H9 (cell line): ENCODE measurements at regions not wholly inside any gene's neighbourhood (a gene's known extent, or its start where the extent isn't known, plus 50 kb on each side); places are given as distances from the start of the nearest gene placed in this dataset.

Experiments
- DNase-seq: peaks from one replicate; pipeline ENCODE4 v3.0.0-alpha.2; 2017
- H2AFZ ChIP-seq: one replicate; pipeline ENCODE4 v1.6.1; 2013; ENCODE audit warnings: mild to moderate bottlenecking, low read length, control low read depth, moderate library complexity
- H2AK5ac ChIP-seq: 2 replicates; pipeline ENCODE4 v1.6.1; 2013; ENCODE audit warnings: low read length, control low read depth, mixed read lengths; ENCODE audit not compliant: insufficient read length
- H2BK120ac ChIP-seq: one replicate; pipeline ENCODE4 v1.6.1; 2013; ENCODE audit warnings: low read depth, mild to moderate bottlenecking, low read length, control low read depth, inconsistent platforms; ENCODE audit not compliant: poor library complexity, severe bottlenecking
- H2BK12ac ChIP-seq: 2 replicates; pipeline ENCODE4 v1.6.1; 2013; ENCODE audit warnings: low read length, control low read depth, mixed read lengths, low read depth; ENCODE audit not compliant: insufficient read length
- H2BK15ac ChIP-seq: 2 replicates; pipeline ENCODE4 v1.6.1; 2013; ENCODE audit warnings: low read depth, low read length, control low read depth
- H2BK20ac ChIP-seq: one replicate; pipeline ENCODE4 v1.6.1; 2013; ENCODE audit warnings: low read depth, mild to moderate bottlenecking, low read length, control low read depth, inconsistent platforms; ENCODE audit not compliant: poor library complexity, severe bottlenecking
- H2BK5ac ChIP-seq: 2 replicates; pipeline ENCODE4 v1.6.1; 2013; ENCODE audit warnings: low read length, control low read depth, mixed read lengths; ENCODE audit not compliant: insufficient read length
- H3K14ac ChIP-seq: 2 replicates; pipeline ENCODE4 v1.6.1; 2013; ENCODE audit warnings: low read length, control low read depth; ENCODE audit not compliant: insufficient read depth
- H3K18ac ChIP-seq: 2 replicates; pipeline ENCODE4 v1.6.1; 2013; ENCODE audit warnings: low read depth, mild to moderate bottlenecking, mixed read lengths, low read length, control low read depth; ENCODE audit not compliant: insufficient read length
- H3K23ac ChIP-seq: 2 replicates; pipeline ENCODE4 v1.6.1; 2013; ENCODE audit warnings: low read length, control low read depth, mixed read lengths, low read depth; ENCODE audit not compliant: insufficient read length
- H3K23me2 ChIP-seq: 2 replicates; pipeline ENCODE4 v1.6.1; 2013; ENCODE audit warnings: low read depth, mild to moderate bottlenecking, mixed read lengths, low read length, control low read depth; ENCODE audit not compliant: insufficient read length, poor library complexity, severe bottlenecking
- H3K27ac ChIP-seq: 2 replicates; pipeline ENCODE4 v1.5.1; 2013; ENCODE audit warnings: low read length, control low read depth, mixed read lengths, low read depth; ENCODE audit not compliant: insufficient read length
- H3K27me3 ChIP-seq: 2 replicates; pipeline ENCODE4 v1.6.1; 2013; ENCODE audit warnings: low read length, control low read depth, inconsistent platforms; ENCODE audit not compliant: insufficient read depth
- H3K4ac ChIP-seq: 2 replicates; pipeline ENCODE4 v1.6.1; 2013; ENCODE audit warnings: low read depth, mild to moderate bottlenecking, control low read depth, inconsistent platforms, low read length, moderate library complexity
- H3K4me1 ChIP-seq: 2 replicates; pipeline ENCODE4 v1.6.1; 2013; ENCODE audit warnings: low read length, control low read depth, inconsistent platforms; ENCODE audit not compliant: insufficient read depth
- H3K4me2 ChIP-seq: 2 replicates; pipeline ENCODE4 v1.6.1; 2013; ENCODE audit warnings: low read length, control low read depth, mixed read lengths; ENCODE audit not compliant: insufficient read length, insufficient read depth
- H3K56ac ChIP-seq: 2 replicates; pipeline ENCODE4 v1.6.1; 2013; ENCODE audit warnings: low read depth, mild to moderate bottlenecking, mixed read lengths, low read length, control low read depth; ENCODE audit not compliant: insufficient read length
- H3K79me1 ChIP-seq: 2 replicates; pipeline ENCODE4 v1.6.1; 2013; ENCODE audit warnings: low read depth, mild to moderate bottlenecking, moderate library complexity, low read length, control low read depth, inconsistent platforms; ENCODE audit not compliant: insufficient read depth, poor library complexity, severe bottlenecking
- H3K79me2 ChIP-seq: 2 replicates; pipeline ENCODE4 v1.6.1; 2013; ENCODE audit warnings: low read length, control low read depth, inconsistent platforms; ENCODE audit not compliant: insufficient read depth
- H3K9ac ChIP-seq: 2 replicates; pipeline ENCODE4 v1.6.1; 2013; ENCODE audit warnings: low read length, control low read depth, mixed read lengths; ENCODE audit not compliant: insufficient read length; ENCODE audit errors: extremely low read depth
- H3K9me3 ChIP-seq: one replicate; pipeline ENCODE4 v1.6.1; 2013; ENCODE audit warnings: low read depth, low read length, inconsistent platforms; ENCODE audit not compliant: control insufficient read depth
- H3T11ph ChIP-seq: one replicate; pipeline ENCODE4 v1.6.1; 2013; ENCODE audit warnings: mild to moderate bottlenecking, low read length, control low read depth, inconsistent platforms
- H4K20me1 ChIP-seq: one replicate; pipeline ENCODE4 v1.6.1; 2013; ENCODE audit not compliant: control insufficient read depth, insufficient read length, insufficient read depth
- H4K5ac ChIP-seq: 2 replicates; pipeline ENCODE4 v1.6.1; 2013; ENCODE audit warnings: low read depth, mild to moderate bottlenecking, mixed read lengths, low read length, control low read depth; ENCODE audit not compliant: insufficient read length
- H4K8ac ChIP-seq: replicated peaks from 2 replicates; pipeline ENCODE4 v1.6.1; 2013; ENCODE audit warnings: low read length, control low read depth, mixed read lengths, low read depth; ENCODE audit not compliant: insufficient read length
- H4K91ac ChIP-seq: 2 replicates; pipeline ENCODE4 v1.6.1; 2013; ENCODE audit warnings: low read depth, mild to moderate bottlenecking, moderate library complexity, mixed read lengths, low read length, control low read depth; ENCODE audit not compliant: insufficient read length
- H3K27ac Mint-ChIP-seq, 3 experiments: 2 replicates in 2 of 3; 3 replicates in 1 of 3; pipeline ENCODE4 v1.8.0; 2020 to 2021; ENCODE audit warnings: mixed read lengths in 3 of 3, mild to moderate bottlenecking in 1 of 3, moderate library complexity in 1 of 3
- H3K27me3 Mint-ChIP-seq: 2 replicates; pipeline ENCODE4 v1.8.0; 2021; ENCODE audit warnings: low read depth, mild to moderate bottlenecking, moderate library complexity, mixed read lengths
- H3K36me3 Mint-ChIP-seq, 3 experiments: 2 replicates in 2 of 3; 3 replicates in 1 of 3; pipeline ENCODE4 v1.8.0; 2020 to 2021; ENCODE audit warnings: low read depth in 3 of 3, mixed read lengths in 3 of 3; ENCODE audit not compliant: insufficient read depth in 1 of 3
- H3K4me1 Mint-ChIP-seq, 2 experiments: 2 replicates each; pipeline ENCODE4 v1.8.0; 2020; ENCODE audit warnings: mixed read lengths in 2 of 2
- H3K4me3 Mint-ChIP-seq, 2 experiments: 2 replicates in 1 of 2; 3 replicates in 1 of 2; pipeline ENCODE4 v1.8.0; 2020 to 2021; ENCODE audit warnings: mild to moderate bottlenecking in 2 of 2, mixed read lengths in 2 of 2, moderate library complexity in 1 of 2
- H3K9me3 Mint-ChIP-seq, 2 experiments: 2 replicates in 1 of 2; 3 replicates in 1 of 2; pipeline ENCODE4 v1.8.0; 2020; ENCODE audit warnings: mild to moderate bottlenecking in 2 of 2, mixed read lengths in 2 of 2, moderate library complexity in 1 of 2
- WGBS: extraction: QIAGEN DNeasy Blood & Tissue Kit; methylation state at CpG from one replicate; pipeline ENCODE4 v1.1.7; 2013; ENCODE audit warnings: missing lambda C conversion rate, low lambda C conversion rate, mixed read lengths; ENCODE audit not compliant: insufficient read length; ENCODE audit errors: extremely low coverage; 5-methylcytosine and 5-hydroxymethylcytosine counted together
- TF ChIP-seq, protein P1 (sequence below): fragments of 200-600 bp; sonication (generic); conservative IDR thresholded peaks from 3 replicates; pipeline ENCODE4 v1.8.0; 2021; ENCODE audit warnings: antibody characterized with exemption, mild to moderate bottlenecking

DNA sequence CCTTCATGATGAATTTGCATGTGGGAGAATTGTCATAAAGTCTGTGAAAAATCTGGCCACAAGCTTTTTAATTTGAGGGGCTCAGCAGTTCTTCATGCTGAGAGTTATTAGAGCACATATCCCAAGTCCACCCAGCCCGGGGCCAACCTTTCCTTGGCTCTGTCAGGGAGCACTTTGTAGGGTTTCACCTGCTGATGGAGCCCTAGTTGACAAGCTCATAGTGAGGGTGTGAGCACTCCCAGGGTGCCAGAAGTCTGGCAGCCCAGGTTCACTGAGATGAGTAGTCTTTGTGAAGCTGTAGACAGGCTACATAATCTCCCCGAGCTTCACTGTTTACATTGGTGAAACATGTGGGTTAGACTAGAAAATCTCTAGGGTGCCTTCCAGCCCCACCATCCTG is 97.2 kb upstream of the NREP start:
- H4K5ac ChIP-seq: no peak overlapping the region
- H3K4me2 ChIP-seq: no peak overlapping the region
- no peak overlapping the region for H3K27ac ChIP-seq

More for the DNA sequence above, 97.2 kb upstream of the NREP start:
- Histone ChIP-seq H3K9ac (no peak overlapping the region), H2AFZ (no peak overlapping the region), H3K79me1 (no peaks in the 10 kb centered on the region), H3K23me2 (no peaks in the 10 kb centered on the region), H2BK15ac (no peak overlapping the region), H3K27me3 (no peaks in the 10 kb centered on the region), H2AK5ac (no peak overlapping the region), H2BK5ac (no peak overlapping the region), H3K4me1 (no peaks in the 10 kb centered on the region; the same call in 1 of the 2 replicates), H4K8ac (no peak overlapping the region), H4K91ac (no peak overlapping the region), H3K23ac (no peak overlapping the region), H4K20me1 (no peaks in the 10 kb centered on the region), H3K9me3 (no peaks in the 10 kb centered on the region), H3T11ph (no peak overlapping the region), H2BK20ac (no peak overlapping the region), H2BK12ac (no peak overlapping the region), H3K14ac (no peak overlapping the region), H3K56ac (no peak overlapping the region), H3K18ac (no peak overlapping the region), H3K4ac (no peak overlapping the region), H3K79me2 (no peaks in the 10 kb centered on the region), H2BK120ac (no peak overlapping the region)
- no peak for DNase-seq
- WGBS: no CpG with 5 or more reads among the region's 2 CpGs
- no peaks in the 10 kb centered on the region for H3K9me3 Mint-ChIP-seq
- TF ChIP-seq, protein P1, sequence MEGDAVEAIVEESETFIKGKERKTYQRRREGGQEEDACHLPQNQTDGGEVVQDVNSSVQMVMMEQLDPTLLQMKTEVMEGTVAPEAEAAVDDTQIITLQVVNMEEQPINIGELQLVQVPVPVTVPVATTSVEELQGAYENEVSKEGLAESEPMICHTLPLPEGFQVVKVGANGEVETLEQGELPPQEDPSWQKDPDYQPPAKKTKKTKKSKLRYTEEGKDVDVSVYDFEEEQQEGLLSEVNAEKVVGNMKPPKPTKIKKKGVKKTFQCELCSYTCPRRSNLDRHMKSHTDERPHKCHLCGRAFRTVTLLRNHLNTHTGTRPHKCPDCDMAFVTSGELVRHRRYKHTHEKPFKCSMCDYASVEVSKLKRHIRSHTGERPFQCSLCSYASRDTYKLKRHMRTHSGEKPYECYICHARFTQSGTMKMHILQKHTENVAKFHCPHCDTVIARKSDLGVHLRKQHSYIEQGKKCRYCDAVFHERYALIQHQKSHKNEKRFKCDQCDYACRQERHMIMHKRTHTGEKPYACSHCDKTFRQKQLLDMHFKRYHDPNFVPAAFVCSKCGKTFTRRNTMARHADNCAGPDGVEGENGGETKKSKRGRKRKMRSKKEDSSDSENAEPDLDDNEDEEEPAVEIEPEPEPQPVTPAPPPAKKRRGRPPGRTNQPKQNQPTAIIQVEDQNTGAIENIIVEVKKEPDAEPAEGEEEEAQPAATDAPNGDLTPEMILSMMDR: no peak
- H3K36me3 Mint-ChIP-seq: no peaks in the 10 kb centered on the region
- H3K4me3 Mint-ChIP-seq: no peak overlapping the region
- peaks cover 13 to 18% of the 10 kb centered on the region in 2 experiments for H3K4me1 Mint-ChIP-seq
- no peaks in the 10 kb centered on the region for H3K27me3 Mint-ChIP-seq
- no peak overlapping the region for H3K27ac Mint-ChIP-seq
